NCI-H146 treated with DMSO at 0.1 percent for 48 hours (cell line): ENCODE measurements at regions not wholly inside any gene's neighbourhood (a gene's known extent, or its start where the extent isn't known, plus 50 kb on each side); places are given as distances from the start of the nearest gene placed in this dataset.

Source experiments
- DNase-seq: peaks from one replicate; lab custom pipeline; 2025; ENCODE audit not compliant: unreplicated experiment; lab: John Stamatoyannopoulos, UW

GRCh38 chr21:27631471-27631870 lies 664.6 kb upstream of the ADAMTS5 start:
- DNase-seq = no peak

GRCh38 chr21:27622631-27623030 lies 655.7 kb upstream of the ADAMTS5 start:
- no peak for DNase-seq

GRCh38 chr21:27614231-27614630 lies 647.3 kb upstream of the ADAMTS5 start:
- DNase-seq = no peak

- DNase-seq = no peak
These were observed 639.5 kb upstream of the ADAMTS5 start for GRCh38 chr21:27606422-27606821.

GRCh38 chr21:27596196-27596595 lies 629.3 kb upstream of the ADAMTS5 start:
- no peak for DNase-seq

- DNase-seq = no peak
These were observed 628.8 kb upstream of the ADAMTS5 start for GRCh38 chr21:27595716-27596115.

- no peak for DNase-seq
These were observed 623.4 kb upstream of the ADAMTS5 start for GRCh38 chr21:27590271-27590670.

- no peak for DNase-seq
These were observed 622.9 kb upstream of the ADAMTS5 start for GRCh38 chr21:27589781-27590180.

GRCh38 chr21:27586986-27587385 lies 620.1 kb upstream of the ADAMTS5 start:
- DNase-seq = no peak

GRCh38 chr21:27586326-27586725 lies 619.4 kb upstream of the ADAMTS5 start:
- DNase-seq = no peak

GRCh38 chr21:27584256-27584655 lies 617.4 kb upstream of the ADAMTS5 start:
- DNase-seq = no peak

- DNase-seq = no peak
These were observed 616.1 kb upstream of the ADAMTS5 start for GRCh38 chr21:27582948-27583430.

GRCh38 chr21:27582246-27582947 lies 615.5 kb upstream of the ADAMTS5 start:
- no peak for DNase-seq

GRCh38 chr21:27581168-27581567 lies 614.3 kb upstream of the ADAMTS5 start:
- no peak for DNase-seq

GRCh38 chr21:27580276-27580675 lies 613.4 kb upstream of the ADAMTS5 start:
- DNase-seq = no peak

GRCh38 chr21:27578741-27579265 lies 611.9 kb upstream of the ADAMTS5 start:
- no peak for DNase-seq

- no peak for DNase-seq
These were observed 605.8 kb upstream of the ADAMTS5 start for GRCh38 chr21:27572696-27573095.

- DNase-seq = no peak
These were observed 604.8 kb upstream of the ADAMTS5 start for GRCh38 chr21:27571706-27572105.

GRCh38 chr21:27570306-27570868 lies 603.5 kb upstream of the ADAMTS5 start:
- DNase-seq = no peak

- DNase-seq = no peak
These were observed 602.9 kb upstream of the ADAMTS5 start for GRCh38 chr21:27569831-27570230.

GRCh38 chr21:27569091-27569490 lies 602.2 kb upstream of the ADAMTS5 start:
- no peak for DNase-seq

- no peak for DNase-seq
These were observed 600.5 kb upstream of the ADAMTS5 start for GRCh38 chr21:27567381-27567780.

GRCh38 chr21:27566521-27566920 lies 599.6 kb upstream of the ADAMTS5 start:
- no peak for DNase-seq
